CD1c-positive myeloid dendritic cell (primary cell): ENCODE measurements at regions not wholly inside any gene's neighbourhood (a gene's known extent, or its start where the extent isn't known, plus 50 kb on each side); places are given as distances from the start of the nearest gene placed in this dataset.
"Not testable (repeated sequence)": the region's sequence is repeated elsewhere in the genome, so short reads cannot be mapped to it uniquely, and the experiment has no call there.

Experiments
- DNase-seq: peaks from one replicate; pipeline ENCODE4 v3.0.0-alpha.2; 2016; ENCODE audit errors: extremely low spot score

GRCh38 chr5:23451156-23451555 lies 56.3 kb upstream of the PRDM9 start:
- DNase-seq = no peak

- DNase-seq = no peak
Observed at GRCh38 chr5:23450187-23450586, 57.2 kb upstream of the PRDM9 start.

- DNase-seq = no peak
Observed at GRCh38 chr5:23448627-23449026, 58.8 kb upstream of the PRDM9 start.

- no peak for DNase-seq
Observed at GRCh38 chr5:23446424-23446823, 61.0 kb upstream of the PRDM9 start.

GRCh38 chr5:23445573-23445972 lies 61.8 kb upstream of the PRDM9 start:
- DNase-seq = no peak

- DNase-seq = no peak
Observed at GRCh38 chr5:23440703-23441102, 66.7 kb upstream of the PRDM9 start.

GRCh38 chr5:23437011-23437410 lies 70.4 kb upstream of the PRDM9 start:
- DNase-seq = no peak

GRCh38 chr5:23433534-23434315 lies 73.7 kb upstream of the PRDM9 start:
- DNase-seq = no peak

GRCh38 chr5:23428705-23429104 lies 78.7 kb upstream of the PRDM9 start:
- no peak for DNase-seq

- not testable (repeated sequence) for DNase-seq
Observed at GRCh38 chr5:23420214-23420613, 87.2 kb upstream of the PRDM9 start.

- no peak for DNase-seq
Observed at GRCh38 chr5:23419115-23419514, 88.3 kb upstream of the PRDM9 start.

- no peak for DNase-seq
Observed at GRCh38 chr5:23412515-23412914, 94.9 kb upstream of the PRDM9 start.

GRCh38 chr5:23411994-23412393 lies 95.4 kb upstream of the PRDM9 start:
- DNase-seq = no peak

- DNase-seq = no peak
Observed at GRCh38 chr5:23411200-23411599, 96.2 kb upstream of the PRDM9 start.

GRCh38 chr5:23410775-23411174 lies 96.6 kb upstream of the PRDM9 start:
- DNase-seq = not testable (repeated sequence)

- no peak for DNase-seq
Observed at GRCh38 chr5:23405316-23406068, 101.9 kb upstream of the PRDM9 start.

- no peak for DNase-seq
Observed at GRCh38 chr5:23402585-23402984, 104.8 kb upstream of the PRDM9 start.

GRCh38 chr5:23400951-23401350 lies 106.5 kb upstream of the PRDM9 start:
- no peak for DNase-seq

GRCh38 chr5:23396346-23396745 lies 111.1 kb upstream of the PRDM9 start:
- no peak for DNase-seq

GRCh38 chr5:23389291-23390101 lies 117.9 kb upstream of the PRDM9 start:
- DNase-seq = no peak

- no peak for DNase-seq
Observed at GRCh38 chr5:23385036-23385435, 122.4 kb upstream of the PRDM9 start.

GRCh38 chr5:23372177-23372576 lies 135.2 kb upstream of the PRDM9 start:
- DNase-seq = no peak
